ENCODE measurements at regions not wholly inside any gene's neighbourhood (a gene's known extent, or its start where the extent isn't known, plus 50 kb on each side); places are given as distances from the start of the nearest gene placed in this dataset.

DNA sequence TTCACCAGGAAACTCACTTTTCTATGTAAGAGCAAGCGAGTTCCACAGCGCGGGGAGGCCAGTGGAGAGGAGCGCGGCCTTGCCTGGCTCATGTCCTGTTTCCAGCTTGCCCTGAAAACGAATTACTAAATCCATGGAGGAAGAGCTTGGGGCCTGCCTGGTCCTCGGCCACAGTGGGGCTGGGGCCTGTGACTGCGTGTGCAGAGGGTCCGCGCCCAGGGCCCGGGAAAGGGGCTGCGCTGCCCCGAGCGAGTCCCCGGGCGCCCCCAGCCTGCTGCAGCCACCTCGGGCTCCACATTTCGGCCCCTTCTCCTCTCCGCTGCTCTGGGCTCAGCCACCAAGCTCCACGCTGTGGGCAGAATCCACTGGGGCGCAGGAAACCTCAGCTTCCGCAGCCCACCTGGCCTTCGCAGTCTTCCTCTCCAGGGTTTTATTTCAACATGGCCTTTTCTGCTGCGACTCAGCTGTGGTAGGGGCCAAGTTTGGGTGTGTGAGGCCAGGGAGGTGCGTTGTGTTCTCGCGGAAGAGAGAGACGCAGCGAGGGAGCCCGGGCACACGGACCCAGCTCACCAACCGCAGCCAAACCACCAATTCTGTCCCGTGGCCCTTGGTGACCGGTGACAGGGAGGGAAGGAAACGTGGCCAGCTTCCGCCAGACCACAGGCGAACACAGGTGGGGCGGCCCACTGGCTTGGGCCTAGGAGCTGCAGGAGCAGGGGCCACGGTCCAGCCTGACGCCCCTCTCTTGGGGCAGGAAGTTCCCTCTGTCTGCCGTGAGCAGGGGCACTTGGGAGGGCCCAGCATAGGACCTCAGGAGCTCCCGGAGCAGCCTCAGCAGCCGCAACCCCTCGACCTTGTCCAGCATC is 211.4 kb downstream of the ERMARD start:
- ATAC-seq = no peak
- Histone ChIP-seq H3K27ac (no peak overlapping the region), H3K36me3 (no peaks in the 10 kb centered on the region), H3K4me3 (peak overlapping the region; percentile 45), H3K27me3 (peaks cover 20% of the 10 kb centered on the region), H3K4me1 (peaks cover 5% of the 10 kb centered on the region), H3K9me3 (no peaks in the 10 kb centered on the region)
- intact Hi-C loops (cut with DNase I) = no loop called here
- peak; percentile 51 for DNase-seq
- TF ChIP-seq, protein P1, sequence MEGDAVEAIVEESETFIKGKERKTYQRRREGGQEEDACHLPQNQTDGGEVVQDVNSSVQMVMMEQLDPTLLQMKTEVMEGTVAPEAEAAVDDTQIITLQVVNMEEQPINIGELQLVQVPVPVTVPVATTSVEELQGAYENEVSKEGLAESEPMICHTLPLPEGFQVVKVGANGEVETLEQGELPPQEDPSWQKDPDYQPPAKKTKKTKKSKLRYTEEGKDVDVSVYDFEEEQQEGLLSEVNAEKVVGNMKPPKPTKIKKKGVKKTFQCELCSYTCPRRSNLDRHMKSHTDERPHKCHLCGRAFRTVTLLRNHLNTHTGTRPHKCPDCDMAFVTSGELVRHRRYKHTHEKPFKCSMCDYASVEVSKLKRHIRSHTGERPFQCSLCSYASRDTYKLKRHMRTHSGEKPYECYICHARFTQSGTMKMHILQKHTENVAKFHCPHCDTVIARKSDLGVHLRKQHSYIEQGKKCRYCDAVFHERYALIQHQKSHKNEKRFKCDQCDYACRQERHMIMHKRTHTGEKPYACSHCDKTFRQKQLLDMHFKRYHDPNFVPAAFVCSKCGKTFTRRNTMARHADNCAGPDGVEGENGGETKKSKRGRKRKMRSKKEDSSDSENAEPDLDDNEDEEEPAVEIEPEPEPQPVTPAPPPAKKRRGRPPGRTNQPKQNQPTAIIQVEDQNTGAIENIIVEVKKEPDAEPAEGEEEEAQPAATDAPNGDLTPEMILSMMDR (IDR thresholded peaks at IDR 0.05) = no peak

DNA sequence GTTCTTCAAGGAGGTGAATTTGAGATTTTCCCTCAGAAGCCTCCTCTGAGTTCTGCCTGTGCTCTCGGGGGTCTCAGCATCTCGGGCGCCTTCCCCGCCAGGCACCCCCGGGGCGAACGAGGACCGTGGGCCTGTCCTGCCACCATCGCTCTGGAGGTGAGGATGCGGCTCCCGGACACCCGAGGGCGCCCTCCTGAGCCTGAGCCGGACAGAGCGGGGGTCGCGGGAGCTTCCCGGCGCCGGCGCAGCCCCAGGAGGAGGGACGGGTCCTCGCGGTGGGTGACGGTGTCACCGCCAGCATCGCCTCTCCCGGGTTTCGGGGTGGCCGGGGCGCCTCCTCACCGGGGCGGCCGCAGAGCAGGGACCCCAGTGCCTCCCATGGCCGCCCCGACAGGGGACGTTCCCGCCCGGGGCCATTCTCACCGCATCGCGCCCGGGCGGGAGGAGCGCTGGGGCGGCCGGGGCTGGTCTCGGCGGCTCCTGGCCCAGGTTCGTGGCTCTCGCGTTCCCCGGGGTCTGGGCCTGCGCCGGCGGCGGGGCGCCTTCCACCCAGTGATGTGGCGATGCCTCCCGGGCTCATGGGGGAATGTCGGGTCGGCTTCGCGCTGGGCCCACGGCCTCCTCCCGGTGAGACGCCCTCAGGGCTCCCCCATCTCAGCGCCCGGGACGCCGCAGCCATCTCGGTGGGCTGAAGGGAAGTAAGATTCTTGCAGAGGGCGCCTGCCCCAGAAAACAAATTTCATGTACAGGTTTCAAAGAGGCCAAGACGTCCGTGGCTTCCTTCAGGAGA is 210.5 kb downstream of the ERMARD start:
- Histone ChIP-seq H3K27me3 (peaks cover 20% of the 10 kb centered on the region), H3K9me3 (no peaks in the 10 kb centered on the region), H3K36me3 (no peaks in the 10 kb centered on the region), H3K4me1 (peaks cover 5% of the 10 kb centered on the region), H3K4me3 (peak overlapping the region; percentile 45), H3K27ac (no peak overlapping the region)
- DNase-seq (peak; percentile 67), ATAC-seq (peak; percentile 49)
- intact Hi-C loops (cut with DNase I) = no loop called here
- TF ChIP-seq, protein P1 (IDR thresholded peaks at IDR 0.05) = peak; percentile 53

DNA sequence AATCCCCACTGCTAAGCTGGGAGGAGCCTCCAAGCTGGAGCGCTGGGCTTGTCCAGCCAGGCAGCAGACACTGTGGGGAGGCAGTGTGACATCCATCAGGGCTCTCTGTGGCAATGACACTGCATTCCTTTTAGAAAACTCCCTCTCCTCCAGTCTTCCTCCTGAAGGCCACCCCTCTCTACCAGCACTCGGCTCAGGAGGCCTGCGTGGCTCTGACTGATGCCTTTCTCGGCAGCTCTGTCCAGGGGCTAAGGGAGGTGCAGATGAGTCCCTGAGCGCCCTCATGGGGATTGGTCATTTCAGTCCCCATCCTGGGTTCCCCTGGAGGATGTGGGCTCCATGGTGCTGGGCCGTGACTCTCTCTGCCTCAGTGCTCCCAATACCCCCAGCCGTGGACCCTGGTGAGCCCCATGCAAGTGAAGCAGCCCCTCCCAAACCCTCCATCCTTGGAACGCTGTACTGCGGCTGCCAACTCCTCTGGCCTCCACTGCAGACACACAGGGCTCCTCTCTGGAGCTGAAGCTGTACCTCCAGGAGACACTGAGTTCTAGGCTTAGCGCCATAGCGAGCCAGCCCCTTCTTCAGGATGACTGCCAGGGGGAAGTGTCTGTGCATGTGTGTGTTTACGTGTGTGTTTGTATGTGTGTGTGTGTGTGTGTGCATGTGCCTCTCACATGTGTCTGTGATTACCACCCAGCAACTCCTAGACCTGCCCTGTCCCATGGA is 209.6 kb downstream of the ERMARD start:
- Histone ChIP-seq H3K27me3 (peaks cover 20% of the 10 kb centered on the region), H3K9me3 (no peaks in the 10 kb centered on the region), H3K4me3 (no peak overlapping the region), H3K36me3 (no peaks in the 10 kb centered on the region), H3K27ac (no peak overlapping the region), H3K4me1 (peaks cover 5% of the 10 kb centered on the region)
- DNase-seq (peak; percentile 56), ATAC-seq (no peak)
- TF ChIP-seq, protein P1 (IDR thresholded peaks at IDR 0.05) = no peak
- intact Hi-C loops (cut with DNase I) = no loop called here

DNA sequence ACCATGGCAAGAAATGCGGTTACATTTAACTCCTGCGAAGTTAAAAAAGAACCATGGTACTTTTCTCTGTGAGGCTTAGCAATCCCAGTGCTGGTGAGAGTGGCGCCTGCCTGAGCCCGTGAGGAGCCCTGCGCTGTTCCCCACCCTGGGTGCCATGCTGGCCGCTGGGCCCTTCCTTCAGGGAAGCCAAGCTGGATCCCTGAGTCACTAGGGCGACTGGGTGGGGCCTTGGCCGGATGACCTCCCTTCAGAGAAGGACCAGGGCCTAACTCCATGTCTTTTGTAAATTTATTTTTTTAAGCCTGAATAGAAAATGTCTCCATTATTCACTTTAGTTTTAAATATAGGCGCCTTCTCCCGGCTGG is 209.1 kb downstream of the ERMARD start:
- peaks cover 5% of the 10 kb centered on the region for H3K4me1 ChIP-seq
- H3K9me3 ChIP-seq = no peaks in the 10 kb centered on the region
- H3K36me3 ChIP-seq = no peaks in the 10 kb centered on the region
- peaks cover 20% of the 10 kb centered on the region for H3K27me3 ChIP-seq
- intact Hi-C loops (cut with DNase I) = no loop called here
- TF ChIP-seq, protein P1 (IDR thresholded peaks at IDR 0.05) = no peak
- no peak overlapping the region for H3K27ac ChIP-seq
- H3K4me3 ChIP-seq = no peak overlapping the region
- DNase-seq = no peak
- no peak for ATAC-seq

DNA sequence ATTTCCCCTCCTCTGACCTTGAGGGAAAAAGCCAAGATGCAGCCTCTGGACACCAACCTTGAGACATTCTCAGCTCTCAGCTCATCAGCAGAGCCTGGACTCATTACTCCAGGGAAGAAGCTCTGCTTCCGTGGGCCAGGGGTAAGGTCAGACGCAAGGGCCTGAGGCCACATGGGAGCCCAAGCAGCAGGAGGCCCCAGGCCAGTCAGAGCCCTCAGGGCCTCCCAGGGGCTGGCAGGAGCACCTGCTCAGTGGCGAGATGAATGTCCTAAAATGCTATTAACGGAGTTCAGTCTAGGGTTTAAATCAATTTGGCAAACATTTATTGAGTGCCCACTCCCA is 208.6 kb downstream of the ERMARD start:
- Histone ChIP-seq H3K27ac (no peak overlapping the region), H3K9me3 (no peaks in the 10 kb centered on the region), H3K27me3 (peaks cover 20% of the 10 kb centered on the region), H3K4me3 (no peak overlapping the region), H3K36me3 (no peaks in the 10 kb centered on the region), H3K4me1 (peaks cover 5% of the 10 kb centered on the region)
- intact Hi-C loops (cut with DNase I) = no loop called here
- TF ChIP-seq, protein P1 (IDR thresholded peaks at IDR 0.05) = no peak
- no peak for ATAC-seq
- DNase-seq = no peak

Measured in upper lobe of right lung (tissue), 1 donor.